ENCODE measurements at regions not wholly inside any gene's neighbourhood (a gene's known extent, or its start where the extent isn't known, plus 50 kb on each side); places are given as distances from the start of the nearest gene placed in this dataset.

GRCh38 chr15:37709669-37710068 lies 224.8 kb upstream of the TMCO5A start:
- ChIA-PET CTCF (no interaction called here), POLR2A (ENCODE audit: low non-redundant PET) (no interaction called here)
- no peak overlapping the region for H3K27ac ChIP-seq
- no peak for TF ChIP-seq CTCF (conservative IDR thresholded peaks at IDR 0.05; ENCODE audit: low read depth)
- DNase-seq (ENCODE audit: low spot score), result no peak

DNA sequence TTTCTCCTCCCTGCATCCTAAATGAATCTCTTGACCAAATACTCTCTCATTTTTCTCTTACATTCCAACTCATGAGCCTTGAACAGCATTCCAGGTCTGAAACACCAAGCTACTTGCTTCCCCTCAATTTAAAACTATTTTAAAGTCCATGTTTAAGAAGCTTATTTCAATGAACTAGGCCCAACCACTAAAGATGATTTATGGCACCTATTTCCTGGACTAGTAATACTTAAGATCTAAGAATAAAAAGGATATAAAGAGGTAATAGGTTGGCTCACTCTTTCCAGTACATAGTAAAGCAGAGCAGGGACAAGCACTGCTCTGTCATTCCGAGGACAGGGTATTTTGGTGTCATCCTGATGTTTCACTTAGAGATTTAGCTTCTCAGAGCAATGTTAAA lies 219.3 kb upstream of the TMCO5A start:
- no peak for TF ChIP-seq CTCF (conservative IDR thresholded peaks at IDR 0.05; ENCODE audit: low read depth)
- CTCF ChIA-PET, result interaction anchor here (0.6 to 0.7 kb wide), 2 partner anchors 23 to 69 kb away, joined by 4 to 6 read pairs; no protein-coding TSS in a partner anchor
- POLR2A ChIA-PET (ENCODE audit: low non-redundant PET), result no interaction called here
- DNase-seq (ENCODE audit: low spot score), result no peak
- H3K27ac ChIP-seq, result no peak overlapping the region

GRCh38 chr15:37720267-37720666 lies 214.2 kb upstream of the TMCO5A start:
- no peak for TF ChIP-seq CTCF (conservative IDR thresholded peaks at IDR 0.05; ENCODE audit: low read depth)
- CTCF ChIA-PET, result no interaction called here
- DNase-seq (ENCODE audit: low spot score), result no peak
- no peak overlapping the region for H3K27ac ChIP-seq
- POLR2A ChIA-PET (ENCODE audit: low non-redundant PET), result no interaction called here

DNA sequence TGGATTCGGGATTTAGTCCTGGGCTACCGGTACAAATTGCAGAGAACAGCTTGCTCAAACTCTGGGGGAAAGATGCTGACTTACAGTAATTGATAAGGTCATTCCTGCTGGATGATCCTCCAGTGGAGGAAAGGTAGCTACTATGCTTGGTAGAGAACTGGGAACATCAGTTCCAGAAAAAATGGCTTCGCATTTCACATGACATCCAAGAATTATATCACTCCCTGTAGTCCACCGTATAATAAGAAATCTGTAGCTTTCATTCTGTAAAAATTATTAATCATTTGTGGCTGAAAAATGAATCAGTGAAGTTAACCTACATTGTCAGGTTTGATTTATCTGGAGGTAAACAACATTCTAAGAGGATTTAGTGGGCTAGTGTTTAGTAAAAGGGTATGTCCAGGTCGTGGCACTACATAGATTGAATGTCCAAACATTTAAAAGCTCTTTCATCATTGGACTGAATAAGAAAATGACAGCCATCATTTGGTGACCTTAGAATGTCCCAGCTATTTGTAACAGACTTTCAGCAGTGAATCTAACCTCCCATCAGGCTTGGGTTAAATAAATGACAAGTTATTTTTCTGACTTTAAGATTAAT lies 203.2 kb upstream of the TMCO5A start:
- DNase-seq (ENCODE audit: low spot score), result no peak
- ChIA-PET CTCF (no interaction called here), POLR2A (ENCODE audit: low non-redundant PET) (no interaction called here)
- H3K27ac ChIP-seq, result no peak overlapping the region
- no peak for TF ChIP-seq CTCF (conservative IDR thresholded peaks at IDR 0.05; ENCODE audit: low read depth)

- ChIA-PET POLR2A (ENCODE audit: low non-redundant PET) (no interaction called here), CTCF (no interaction called here)
- DNase-seq (ENCODE audit: low spot score), result no peak
- H3K27ac ChIP-seq, result no peak overlapping the region
- no peak for TF ChIP-seq CTCF (conservative IDR thresholded peaks at IDR 0.05; ENCODE audit: low read depth)
Measured at GRCh38 chr15:37733628-37734027, 200.8 kb upstream of the TMCO5A start.

GRCh38 chr15:37740623-37741141 lies 193.8 kb upstream of the TMCO5A start:
- no peak for DNase-seq (ENCODE audit: low spot score)
- CTCF ChIA-PET, result no interaction called here
- no peak overlapping the region for H3K27ac ChIP-seq
- no peak for TF ChIP-seq CTCF (conservative IDR thresholded peaks at IDR 0.05; ENCODE audit: low read depth)
- POLR2A ChIA-PET (ENCODE audit: low non-redundant PET), result no interaction called here
